ENCODE measurements at regions not wholly inside any gene's neighbourhood (a gene's known extent, or its start where the extent isn't known, plus 50 kb on each side); places are given as distances from the start of the nearest gene placed in this dataset.

DNA sequence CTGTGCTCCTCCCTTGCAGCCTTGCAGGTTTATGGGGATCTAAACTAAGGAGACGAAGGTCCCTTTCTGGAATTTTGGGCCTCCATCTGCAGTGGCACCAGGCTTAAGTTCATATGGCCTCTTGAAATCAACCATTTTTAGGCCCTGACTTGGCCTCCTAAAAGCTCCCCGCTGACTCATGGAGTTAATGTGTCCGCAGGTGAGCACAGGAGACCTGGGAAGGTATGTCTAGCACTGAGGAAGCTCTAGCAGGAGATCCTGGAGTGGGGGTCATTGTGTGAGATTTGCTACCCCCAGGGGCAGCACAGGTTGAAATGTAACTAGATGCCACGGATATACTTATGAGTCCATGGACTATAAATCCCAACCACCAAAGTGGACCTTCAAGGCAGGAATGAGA lies 95.9 kb upstream of the CELF4 start:
- no peaks in the 10 kb centered on the region for H3K4me1 ChIP-seq
- no peak overlapping the region for H3K4me3 ChIP-seq
- H3K9me3 ChIP-seq: no peaks in the 10 kb centered on the region
- H3K36me3 ChIP-seq: no peaks in the 10 kb centered on the region
- 82 to 89% methylated on average over 4 of the region's 4 CpGs for WGBS, 2 donors
- no peaks in the 10 kb centered on the region for H3K27me3 ChIP-seq
- DNase-seq (ENCODE audit: low spot score in 2 of 2): no peak
- no peak overlapping the region for H3K27ac ChIP-seq
- TF ChIP-seq EP300 (IDR thresholded peaks at IDR 0.05) (no peak), CTCF (IDR thresholded peaks at IDR 0.05) (no peak), POLR2A (IDR thresholded peaks at IDR 0.05) (no peak)

- Histone ChIP-seq H3K36me3 (no peaks in the 10 kb centered on the region), H3K4me3 (no peak overlapping the region), H3K9me3 (no peaks in the 10 kb centered on the region), H3K27me3 (no peaks in the 10 kb centered on the region), H3K4me1 (no peaks in the 10 kb centered on the region), H3K27ac (no peak overlapping the region)
- 82 to 83% methylated on average over 4 of the region's 4 CpGs for WGBS, 2 donors
- DNase-seq (ENCODE audit: low spot score in 2 of 2): no peak
- TF ChIP-seq CTCF (IDR thresholded peaks at IDR 0.05): no peak
These were observed 95.5 kb upstream of the CELF4 start for GRCh38 chr18:37661061-37661460.

GRCh38 chr18:37660658-37661057 lies 95.1 kb upstream of the CELF4 start:
- no peak for DNase-seq (ENCODE audit: low spot score in 2 of 2)
- WGBS, 2 donors: 73 to 75% methylated on average over 2 of the region's 2 CpGs
- no peak for TF ChIP-seq POLR2A (IDR thresholded peaks at IDR 0.05)
- no peak for TF ChIP-seq CTCF (IDR thresholded peaks at IDR 0.05)
- Histone ChIP-seq H3K27me3 (no peaks in the 10 kb centered on the region), H3K27ac (no peak overlapping the region), H3K4me1 (no peaks in the 10 kb centered on the region), H3K9me3 (no peaks in the 10 kb centered on the region), H3K4me3 (no peak overlapping the region), H3K36me3 (no peaks in the 10 kb centered on the region)

DNA sequence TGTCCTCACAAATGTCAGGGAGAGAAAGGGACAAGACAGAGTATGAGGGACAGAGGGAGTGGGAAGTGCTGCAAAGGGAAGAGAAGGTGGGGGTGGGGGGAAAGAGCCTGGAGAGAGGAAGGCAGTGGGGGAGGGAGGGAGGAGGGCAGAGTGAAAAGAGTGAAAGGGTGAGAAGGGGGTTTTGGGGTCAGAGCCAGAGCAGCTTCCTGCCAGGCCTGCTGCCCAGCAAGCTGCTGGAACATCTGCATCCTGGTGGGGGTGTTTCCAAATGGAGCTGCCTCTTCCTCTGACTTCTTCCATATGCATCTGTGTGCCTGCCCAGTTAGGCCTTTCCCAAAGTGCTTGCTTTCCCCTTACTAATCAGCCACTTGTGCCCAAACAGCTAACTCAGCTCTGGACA lies 94.3 kb upstream of the CELF4 start:
- H3K27me3 ChIP-seq: no peaks in the 10 kb centered on the region
- H3K4me1 ChIP-seq: no peaks in the 10 kb centered on the region
- no peak overlapping the region for H3K4me3 ChIP-seq
- no peaks in the 10 kb centered on the region for H3K36me3 ChIP-seq
- H3K9me3 ChIP-seq: no peaks in the 10 kb centered on the region
- no peak overlapping the region for H3K27ac ChIP-seq
- TF ChIP-seq POLR2A (IDR thresholded peaks at IDR 0.05) (no peak), CTCF (IDR thresholded peaks at IDR 0.05) (no peak), EP300 (IDR thresholded peaks at IDR 0.05) (no peak)
- DNase-seq (ENCODE audit: low spot score in 2 of 2): no peak

DNA sequence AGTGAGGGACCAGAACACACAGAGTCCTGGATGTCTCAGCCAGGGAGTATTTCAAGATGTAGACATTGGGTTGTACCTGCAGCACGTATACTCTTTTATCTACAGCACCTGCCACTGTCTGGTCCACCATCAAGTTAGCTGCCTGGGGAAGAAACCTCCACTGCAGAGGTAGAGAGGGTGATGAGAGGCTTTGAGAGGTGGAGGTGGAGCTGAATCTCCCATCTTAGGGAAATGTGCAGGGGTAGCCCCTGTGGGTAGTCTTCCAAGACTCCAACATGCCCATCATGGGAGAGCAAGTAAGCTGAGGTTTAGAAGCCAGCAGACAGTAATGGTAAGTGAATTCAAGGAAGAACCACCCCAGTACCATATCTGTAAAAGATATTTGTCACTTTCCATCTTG lies 93.3 kb upstream of the CELF4 start:
- H3K36me3 ChIP-seq: no peaks in the 10 kb centered on the region
- no peak overlapping the region for H3K4me3 ChIP-seq
- H3K4me1 ChIP-seq: no peaks in the 10 kb centered on the region
- no peaks in the 10 kb centered on the region for H3K9me3 ChIP-seq
- H3K27ac ChIP-seq: no peak overlapping the region
- DNase-seq (ENCODE audit: low spot score in 2 of 2): no peak
- 79 to 88% methylated on average over 1 of the region's 1 CpG for WGBS, 2 donors
- no peaks in the 10 kb centered on the region for H3K27me3 ChIP-seq
- no peak for TF ChIP-seq CTCF (IDR thresholded peaks at IDR 0.05)
- no peak for TF ChIP-seq EP300 (IDR thresholded peaks at IDR 0.05)
- no peak for TF ChIP-seq POLR2A (IDR thresholded peaks at IDR 0.05)
